ENCODE measurements at regions not wholly inside any gene's neighbourhood (a gene's known extent, or its start where the extent isn't known, plus 50 kb on each side); places are given as distances from the start of the nearest gene placed in this dataset.

- no peak overlapping the region for H3K9ac ChIP-seq (ENCODE audit: low read length)
- no peak overlapping the region for H3K4me2 ChIP-seq (ENCODE audit: low read length)
- H3K27me3 ChIP-seq (ENCODE audit: insufficient read depth, low read length) = no peaks in the 10 kb centered on the region
- no peaks in the 10 kb centered on the region for H4K20me1 ChIP-seq (ENCODE audit: insufficient read depth, low read length)
- no peaks in the 10 kb centered on the region for H3K9me3 ChIP-seq (ENCODE audit: low read length)
- H3K4me3 ChIP-seq (ENCODE audit: low read depth, low read length, poor library complexity, severe bottlenecking) = no peak overlapping the region
- H3K4me1 ChIP-seq (ENCODE audit: insufficient read depth, low read length, severe bottlenecking) = no peaks in the 10 kb centered on the region
- H3F3A ChIP-seq (ENCODE audit: insufficient read depth, low read length) = no peaks in the 10 kb centered on the region
- H3K27ac ChIP-seq (ENCODE audit: low read depth, low read length, poor library complexity, severe bottlenecking) = no peak overlapping the region
- no peaks in the 10 kb centered on the region for H3K36me3 ChIP-seq (ENCODE audit: insufficient read depth, low read length)
- no peaks in the 10 kb centered on the region for H3K9me2 ChIP-seq (ENCODE audit: low read depth, low read length)
- no peak overlapping the region for H2AFZ ChIP-seq (ENCODE audit: low read length)
- TF ChIP-seq CTCF (IDR thresholded peaks at IDR 0.05; ENCODE audit: low read length) = no peak
- TF ChIP-seq EZH2 (IDR thresholded peaks at IDR 0.05; ENCODE audit: borderline replicate concordance, low read length) = no peak
- H3K79me2 ChIP-seq (ENCODE audit: insufficient read depth, low read length) = no peaks in the 10 kb centered on the region
These were observed 683.3 kb downstream of the IRS1 start for GRCh38 chr2:226116346-226116745.

GRCh38 chr2:226115832-226116200, 683.8 kb downstream of the IRS1 start:
- no peaks in the 10 kb centered on the region for H3K36me3 ChIP-seq (ENCODE audit: insufficient read depth, low read length)
- H3K9ac ChIP-seq (ENCODE audit: low read length) = no peak overlapping the region
- H3K4me2 ChIP-seq (ENCODE audit: low read length) = no peak overlapping the region
- H3K9me3 ChIP-seq (ENCODE audit: low read length) = no peaks in the 10 kb centered on the region
- no peaks in the 10 kb centered on the region for H3K4me1 ChIP-seq (ENCODE audit: insufficient read depth, low read length, severe bottlenecking)
- no peaks in the 10 kb centered on the region for H3K79me2 ChIP-seq (ENCODE audit: insufficient read depth, low read length)
- H3F3A ChIP-seq (ENCODE audit: insufficient read depth, low read length) = no peaks in the 10 kb centered on the region
- H4K20me1 ChIP-seq (ENCODE audit: insufficient read depth, low read length) = no peaks in the 10 kb centered on the region
- H3K9me2 ChIP-seq (ENCODE audit: low read depth, low read length) = no peaks in the 10 kb centered on the region
- H2AFZ ChIP-seq (ENCODE audit: low read length) = no peak overlapping the region
- no peaks in the 10 kb centered on the region for H3K27me3 ChIP-seq (ENCODE audit: insufficient read depth, low read length)
- no peak overlapping the region for H3K4me3 ChIP-seq (ENCODE audit: low read depth, low read length, poor library complexity, severe bottlenecking)
- TF ChIP-seq EZH2 (IDR thresholded peaks at IDR 0.05; ENCODE audit: borderline replicate concordance, low read length) = no peak
- no peak for TF ChIP-seq CTCF (IDR thresholded peaks at IDR 0.05; ENCODE audit: low read length)
- H3K27ac ChIP-seq (ENCODE audit: low read depth, low read length, poor library complexity, severe bottlenecking) = no peak overlapping the region

GRCh38 chr2:226115102-226115831, 684.4 kb downstream of the IRS1 start:
- Histone ChIP-seq H3K4me2 (ENCODE audit: low read length) (no peak overlapping the region), H2AFZ (ENCODE audit: low read length) (no peak overlapping the region), H3K4me3 (ENCODE audit: low read depth, low read length, poor library complexity, severe bottlenecking) (no peak overlapping the region), H3K9me3 (ENCODE audit: low read length) (no peaks in the 10 kb centered on the region), H3K9me2 (ENCODE audit: low read depth, low read length) (no peaks in the 10 kb centered on the region), H3F3A (ENCODE audit: insufficient read depth, low read length) (no peaks in the 10 kb centered on the region), H3K4me1 (ENCODE audit: insufficient read depth, low read length, severe bottlenecking) (no peaks in the 10 kb centered on the region), H4K20me1 (ENCODE audit: insufficient read depth, low read length) (no peaks in the 10 kb centered on the region), H3K79me2 (ENCODE audit: insufficient read depth, low read length) (no peaks in the 10 kb centered on the region), H3K36me3 (ENCODE audit: insufficient read depth, low read length) (no peaks in the 10 kb centered on the region), H3K9ac (ENCODE audit: low read length) (no peak overlapping the region), H3K27ac (ENCODE audit: low read depth, low read length, poor library complexity, severe bottlenecking) (no peak overlapping the region), H3K27me3 (ENCODE audit: insufficient read depth, low read length) (no peaks in the 10 kb centered on the region)
- TF ChIP-seq CTCF (IDR thresholded peaks at IDR 0.05; ENCODE audit: low read length) (no peak), EZH2 (IDR thresholded peaks at IDR 0.05; ENCODE audit: borderline replicate concordance, low read length) (no peak)

Data from OCI-LY1 (cell line).